Heart left ventricle (tissue), 13 donors: ENCODE measurements at regions not wholly inside any gene's neighbourhood (a gene's known extent, or its start where the extent isn't known, plus 50 kb on each side); places are given as distances from the start of the nearest gene placed in this dataset.

ENCODE experiments used
- CTCF ChIP-seq, 12 donors: fragments of 200-600 bp; sonication (generic) in 4 of 12; IDR thresholded peaks; one replicate each; pipeline versions ENCODE4 v1.5.0 to v1.8.0; 2018 to 2022; ENCODE audit warnings: antibody characterized with exemption in 12 of 12, mild to moderate bottlenecking in 5 of 12
- POLR2A ChIP-seq, 2 donors: fragments of 450-650 bp; IDR thresholded peaks; one replicate each; pipeline ENCODE4 v1.6.1; 2017; ENCODE audit warnings: antibody characterized with exemption in 2 of 2, mild to moderate bottlenecking in 2 of 2, moderate library complexity in 2 of 2
- donor health status: ischemic (EF 13 %, LVEDD 7.1; RV severe dilation, severe dysfunction).
- donor health status: DM: no; HTN: yes; CAD: no.
- donor health status: DM: no; HTN: no; CAD: no.
- donor health status: ischemic (EF 25% LVEDD 6.9; RV normal size, moderate dysfunction).
- donor health status: ischemic (EF 25% LVEDD 5.7; RV mildly dilated, moderate dysfunction).
- donor health status: ischemic (EF 35%, LVEDD 5.7; RV mildly dilated, moderate dysfunction).
- donor health status: nonischemic (EF 11% LVEDD 7.7; RV severe dilation, severe dysfunction).
- donor health status: DM: yes; HTN: yes; CAD: no.
- donor health status: PGD.
- donor health status: ischemic (EF 29% LVEDD 5.4; RV normal size, mild dysfunction).
- donor health status: nonischemic (EF 23%, LVEDD 6.1; RV moderate dilation, normal function).

- TF ChIP-seq CTCF (IDR thresholded peaks at IDR 0.05) (no peak), POLR2A (IDR thresholded peaks at IDR 0.05) (no peak)
These were observed 49.9 kb upstream of the BMP5 start for GRCh38 chr6:55925292-55925691.
